ENCODE measurements at regions not wholly inside any gene's neighbourhood (a gene's known extent, or its start where the extent isn't known, plus 50 kb on each side); places are given as distances from the start of the nearest gene placed in this dataset.

- TF ChIP-seq CTCF (IDR thresholded peaks at IDR 0.05) (no peak), POLR2A (IDR thresholded peaks at IDR 0.05) (no peak)
- no peaks in the 10 kb centered on the region for H3K4me1 ChIP-seq
- H3K27me3 ChIP-seq, result no peaks in the 10 kb centered on the region
- no peaks in the 10 kb centered on the region for H3K36me3 ChIP-seq (replicated peaks in 1 of 2; ENCODE audit: insufficient read depth in 1 of 2, low read depth in 2 of 2)
- no peak overlapping the region for H3K27ac ChIP-seq
- no peaks in the 10 kb centered on the region for H3K9me3 ChIP-seq
- 37 to 40% methylated on average over 2 of the region's 2 CpGs for WGBS, 2 donors
- intact Hi-C loops (cut with DNase I), result no loop called here
- H3K4me3 ChIP-seq, result no peak overlapping the region
- ATAC-seq (no peak), DNase-seq (no peak)
Observed at GRCh38 chr12:34186492-34186891, 164.2 kb downstream of the ALG10 start.

- intact Hi-C loops (cut with DNase I), result no loop called here
- TF ChIP-seq CTCF (IDR thresholded peaks at IDR 0.05), result no peak
- no peak for TF ChIP-seq POLR2A (IDR thresholded peaks at IDR 0.05)
- Histone ChIP-seq H3K27ac (no peak overlapping the region), H3K27me3 (no peaks in the 10 kb centered on the region), H3K36me3 (replicated peaks in 1 of 2; ENCODE audit: insufficient read depth in 1 of 2, low read depth in 2 of 2) (no peaks in the 10 kb centered on the region), H3K4me1 (no peaks in the 10 kb centered on the region), H3K9me3 (no peaks in the 10 kb centered on the region), H3K4me3 (no peak overlapping the region)
- ATAC-seq (no peak), DNase-seq (no peak)
- 61 to 69% methylated on average over 1 of the region's 1 CpG for WGBS, 2 donors
Observed at GRCh38 chr12:34188974-34189373, 166.7 kb downstream of the ALG10 start.

DNA sequence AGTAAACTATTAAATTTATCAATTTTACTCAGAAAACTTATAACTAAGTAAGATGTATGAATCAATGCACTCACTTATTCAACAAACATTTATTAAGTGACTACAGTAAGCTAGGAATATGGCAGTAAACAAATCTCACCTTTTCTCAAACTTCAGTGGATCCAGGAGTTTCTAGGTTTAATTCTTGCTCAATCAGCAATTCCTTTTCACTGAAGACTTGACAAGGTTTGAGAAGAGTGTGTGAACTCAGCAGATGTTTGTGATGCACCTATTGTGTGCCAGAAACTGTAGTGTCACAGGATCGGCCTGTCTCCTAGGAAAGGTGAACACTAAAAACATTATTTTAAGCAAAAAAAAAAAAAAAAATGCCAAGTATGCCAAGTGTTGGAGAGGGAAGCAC lies 167.8 kb downstream of the ALG10 start:
- WGBS, 2 donors, result 29 to 42% methylated on average over 1 of the region's 1 CpG

GRCh38 chr12:34198924-34199323 lies 176.6 kb downstream of the ALG10 start:
- H3K27ac ChIP-seq, result no peak overlapping the region
- H3K4me3 ChIP-seq, result no peak overlapping the region
- H3K27me3 ChIP-seq, result no peaks in the 10 kb centered on the region
- H3K4me1 ChIP-seq, result no peaks in the 10 kb centered on the region
- WGBS, 2 donors, result 51 to 57% methylated on average over 7 of the region's 7 CpGs
- TF ChIP-seq POLR2A (IDR thresholded peaks at IDR 0.05) (no peak), CTCF (IDR thresholded peaks at IDR 0.05) (no peak)
- DNase-seq (no peak), ATAC-seq (no peak)
- no peaks in the 10 kb centered on the region for H3K9me3 ChIP-seq
- intact Hi-C loops (cut with DNase I), result no loop called here
- H3K36me3 ChIP-seq (replicated peaks in 1 of 2; ENCODE audit: insufficient read depth in 1 of 2, low read depth in 2 of 2), result no peaks in the 10 kb centered on the region

More for the DNA sequence above, 167.8 kb downstream of the ALG10 start:
- ATAC-seq (no peak), DNase-seq (no peak)
- Histone ChIP-seq H3K36me3 (replicated peaks in 1 of 2; ENCODE audit: insufficient read depth in 1 of 2, low read depth in 2 of 2) (no peaks in the 10 kb centered on the region), H3K4me1 (no peaks in the 10 kb centered on the region), H3K9me3 (no peaks in the 10 kb centered on the region), H3K4me3 (no peak overlapping the region), H3K27me3 (no peaks in the 10 kb centered on the region), H3K27ac (no peak overlapping the region)
- TF ChIP-seq POLR2A (IDR thresholded peaks at IDR 0.05), result no peak
- no peak for TF ChIP-seq CTCF (IDR thresholded peaks at IDR 0.05)
- intact Hi-C loops (cut with DNase I), result no loop called here

DNA sequence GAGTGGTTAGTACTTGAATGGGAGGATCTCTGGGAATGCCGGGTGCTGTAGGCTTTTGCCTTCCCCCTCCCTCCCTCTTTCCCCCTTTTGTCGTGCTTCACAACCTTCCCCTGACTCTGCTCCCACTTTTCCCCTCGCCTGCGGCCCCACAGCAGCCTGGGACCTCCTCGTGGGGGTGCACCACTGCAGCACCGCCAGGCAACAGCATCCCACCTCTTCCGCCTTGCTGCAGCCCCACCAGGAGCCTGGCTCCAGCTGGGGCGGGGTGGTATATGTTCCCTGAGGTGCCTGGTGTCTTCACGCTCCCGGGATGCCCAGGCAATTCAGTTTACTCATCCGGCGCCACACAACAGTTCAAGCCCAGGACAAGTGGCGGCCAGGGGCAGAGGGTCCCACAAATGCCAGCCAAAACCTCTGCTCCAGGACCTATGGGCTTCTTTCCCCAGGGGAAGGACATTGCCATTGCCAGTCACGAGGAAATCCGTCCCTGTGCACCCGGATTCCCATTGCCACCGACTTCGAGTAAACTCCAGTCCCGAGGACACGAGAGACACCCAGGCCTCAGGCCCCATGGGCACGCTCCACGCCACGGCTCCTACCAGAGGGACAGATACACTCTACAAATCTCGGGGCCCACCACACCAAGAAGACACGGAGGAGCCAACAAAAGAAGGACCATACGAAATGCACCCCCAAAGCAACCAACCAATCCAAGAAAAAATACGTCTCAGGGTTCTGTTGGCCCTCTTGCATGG lies 181.7 kb downstream of the ALG10 start:
- no peaks in the 10 kb centered on the region for H3K27me3 ChIP-seq
- H3K4me1 ChIP-seq, result no peaks in the 10 kb centered on the region
- WGBS, 2 donors, result 65 to 75% methylated on average over 12 to 27 of the region's 27 CpGs
- no peak overlapping the region for H3K4me3 ChIP-seq
- TF ChIP-seq CTCF (IDR thresholded peaks at IDR 0.05) (no peak), POLR2A (IDR thresholded peaks at IDR 0.05) (no peak)
- H3K9me3 ChIP-seq, result no peaks in the 10 kb centered on the region
- intact Hi-C loops (cut with DNase I), result no loop called here
- no peaks in the 10 kb centered on the region for H3K36me3 ChIP-seq (replicated peaks in 1 of 2; ENCODE audit: insufficient read depth in 1 of 2, low read depth in 2 of 2)
- DNase-seq (no peak), ATAC-seq (no peak)
- H3K27ac ChIP-seq, result no peak overlapping the region

Measured in body of pancreas (tissue), 4 donors.